GM21367 (cell line): ENCODE measurements at regions not wholly inside any gene's neighbourhood (a gene's known extent, or its start where the extent isn't known, plus 50 kb on each side); places are given as distances from the start of the nearest gene placed in this dataset.

ENCODE experiments used
- ATAC-seq: cut with Tn5 transposase; IDR thresholded peaks from one replicate; pipeline ENCODE4 v1.9.1; 2021; ENCODE audit not compliant: unreplicated experiment

DNA sequence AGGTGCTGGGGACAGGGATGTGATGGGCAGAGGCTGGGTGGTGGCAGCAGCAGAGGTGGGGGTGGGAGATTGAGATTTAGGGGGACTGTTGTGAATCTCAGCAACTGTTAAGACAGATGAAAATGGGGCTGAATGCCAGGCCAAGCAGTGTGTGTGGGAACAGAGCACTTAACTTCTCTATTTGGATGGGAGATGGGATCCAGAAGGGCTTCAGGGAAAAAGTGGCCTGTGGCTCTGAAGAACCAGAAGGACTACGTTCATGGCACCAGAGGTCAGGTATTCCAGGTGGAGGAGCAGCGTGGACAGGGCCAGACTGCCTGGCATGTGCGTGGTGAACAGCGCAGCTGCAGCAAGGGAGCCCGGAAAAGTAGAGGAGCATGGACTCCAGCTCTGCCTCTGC, 82.6 kb upstream of the SYT13 start:
- ATAC-seq: no peak

DNA sequence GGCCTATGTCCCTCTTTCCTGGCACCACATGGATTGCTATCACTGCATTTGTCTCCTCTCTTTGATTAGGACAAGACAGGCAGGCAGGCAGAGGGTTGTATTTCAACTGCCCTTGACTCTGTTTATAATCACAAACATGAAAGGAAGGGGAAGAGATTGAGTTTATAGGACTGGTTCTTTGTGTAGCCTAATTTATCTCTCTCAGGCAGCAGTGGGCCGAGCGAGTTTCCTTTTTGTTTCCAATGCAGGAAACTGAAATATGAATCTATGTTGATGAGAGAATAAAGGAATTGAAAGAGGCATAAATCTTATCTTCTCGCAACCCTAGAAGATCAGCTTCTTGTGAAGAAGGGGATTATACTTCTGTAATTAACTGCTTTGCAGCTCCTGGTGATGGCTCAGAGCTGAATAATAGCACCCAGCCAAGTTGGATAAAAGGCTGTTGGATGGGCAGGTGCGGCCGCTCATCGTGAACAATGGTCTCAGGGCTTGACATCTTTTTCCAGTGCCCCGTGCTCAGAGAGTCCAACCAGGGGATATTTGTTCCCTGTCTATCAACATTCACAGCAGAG, 80.6 kb upstream of the SYT13 start:
- ATAC-seq: no peak

DNA sequence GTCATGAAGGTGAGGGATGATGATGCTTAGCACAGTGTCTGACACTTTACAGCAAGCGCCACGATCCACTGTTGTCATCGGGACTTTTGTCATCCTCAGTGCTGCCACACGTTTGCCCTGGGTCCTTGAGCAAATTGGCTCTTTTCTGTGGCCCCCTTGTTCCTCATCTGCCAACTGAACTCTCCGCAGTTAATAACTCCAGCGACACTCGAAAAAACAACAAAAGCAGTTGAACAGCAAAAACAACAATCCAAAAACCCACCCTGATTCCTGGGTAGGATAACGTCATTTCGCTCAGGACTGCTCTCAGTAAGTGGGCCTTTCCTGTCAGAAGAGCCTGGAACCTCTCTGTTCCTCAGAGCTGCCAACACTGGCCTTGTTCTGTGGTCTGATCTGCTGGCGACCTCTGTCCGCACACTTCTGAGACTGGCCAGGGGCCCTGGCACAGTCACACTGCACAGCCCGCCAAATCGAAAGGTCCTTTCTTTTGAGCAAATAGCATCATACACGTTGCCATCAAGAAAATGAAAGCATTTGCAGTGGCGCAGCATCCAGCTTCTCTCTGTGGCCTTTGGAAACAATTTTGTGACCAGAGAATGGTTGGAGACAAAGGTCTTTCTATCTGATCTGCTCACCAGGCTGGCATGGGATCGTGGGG, 79.9 kb upstream of the SYT13 start:
- no peak for ATAC-seq

DNA sequence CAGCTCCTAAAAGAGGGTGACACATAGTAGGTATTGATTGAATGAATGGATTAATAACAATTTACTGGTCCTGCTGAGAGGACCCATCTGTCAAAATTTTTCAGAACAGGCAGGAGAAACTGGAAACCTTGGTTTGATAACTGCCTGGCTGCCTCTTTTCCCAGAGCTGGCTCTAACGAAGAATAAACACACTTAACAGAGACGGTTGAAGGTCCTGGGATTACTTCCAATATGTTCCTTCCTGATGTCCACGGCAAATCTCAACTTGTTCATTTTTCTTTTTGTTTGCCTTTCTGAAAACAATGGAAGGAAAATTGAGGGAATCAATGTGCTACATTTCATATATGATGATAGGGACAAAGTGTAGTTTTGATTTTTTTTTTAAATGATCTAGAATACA, 76.5 kb upstream of the SYT13 start:
- ATAC-seq: no peak

DNA sequence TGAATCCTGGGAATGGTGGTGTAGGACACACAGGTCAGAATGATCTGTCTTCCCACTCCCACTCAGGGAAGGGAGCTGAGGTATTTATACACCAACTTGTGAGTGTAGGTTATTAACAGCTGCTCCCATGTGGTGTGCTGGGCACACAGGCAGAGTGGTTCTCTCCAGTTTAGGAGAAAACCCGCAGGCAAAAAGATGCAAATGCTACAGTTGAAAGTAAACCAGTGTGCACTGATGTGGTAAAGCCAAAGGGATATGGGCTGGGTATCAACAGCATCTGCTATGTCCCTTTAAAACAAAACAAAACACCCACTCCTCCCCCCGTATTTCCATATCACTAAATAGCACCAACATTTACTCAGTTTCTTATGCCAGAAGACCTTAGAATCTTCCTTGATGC, 75.4 kb upstream of the SYT13 start:
- ATAC-seq: no peak

DNA sequence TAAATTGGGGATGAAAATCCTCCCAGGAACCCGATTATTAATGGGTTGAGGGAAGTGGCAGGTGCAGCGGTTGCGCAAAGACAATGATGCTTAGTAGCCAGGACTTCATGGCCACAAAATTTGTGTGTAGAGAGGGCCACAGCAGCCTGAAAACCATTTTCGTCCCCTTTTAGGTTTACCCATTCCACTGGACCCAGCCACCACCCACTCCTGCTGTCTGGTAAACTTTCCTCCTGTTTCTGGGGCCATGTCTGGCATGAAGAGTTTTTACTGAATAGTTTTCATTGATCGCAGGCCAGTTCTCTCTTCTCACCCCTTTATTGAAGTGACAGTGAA, 69.5 kb upstream of the SYT13 start:
- no peak for ATAC-seq

DNA sequence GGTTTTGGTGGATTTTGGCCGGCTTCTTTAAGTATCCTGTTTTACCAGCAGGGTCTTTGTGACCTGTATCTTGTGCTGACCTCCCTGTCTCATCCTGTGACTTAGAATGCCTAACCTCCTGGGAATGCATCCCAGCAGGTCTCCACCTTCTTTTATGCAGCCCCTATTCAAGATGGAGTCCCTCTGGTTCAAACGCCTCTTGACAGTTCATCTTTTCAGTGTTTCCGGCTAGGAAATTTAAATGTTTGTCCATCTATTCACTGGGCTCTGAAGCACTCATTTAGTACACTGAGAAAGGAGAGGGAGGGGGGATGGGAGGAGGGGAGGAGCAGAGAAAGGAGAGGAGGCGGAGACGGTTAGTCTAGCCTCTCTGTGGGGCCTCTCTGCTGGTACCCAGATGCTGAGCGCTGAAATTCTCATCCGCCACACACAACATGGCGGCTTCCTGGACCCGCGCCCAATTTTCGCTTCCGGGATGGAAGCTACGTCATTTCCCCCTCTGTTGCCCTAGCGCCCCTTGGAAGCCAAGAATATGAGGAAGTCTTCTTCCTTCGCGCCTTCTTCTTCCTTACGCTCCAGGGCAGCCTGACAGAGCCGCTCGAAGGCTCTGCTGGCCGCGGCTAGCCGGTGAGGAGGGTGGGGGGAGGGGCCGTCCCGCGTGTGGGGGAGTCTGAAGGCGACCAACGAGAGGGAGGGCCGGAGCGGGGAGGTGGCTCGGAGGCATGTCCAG, 69.0 kb upstream of the SYT13 start:
- ATAC-seq: peak; percentile 93

DNA sequence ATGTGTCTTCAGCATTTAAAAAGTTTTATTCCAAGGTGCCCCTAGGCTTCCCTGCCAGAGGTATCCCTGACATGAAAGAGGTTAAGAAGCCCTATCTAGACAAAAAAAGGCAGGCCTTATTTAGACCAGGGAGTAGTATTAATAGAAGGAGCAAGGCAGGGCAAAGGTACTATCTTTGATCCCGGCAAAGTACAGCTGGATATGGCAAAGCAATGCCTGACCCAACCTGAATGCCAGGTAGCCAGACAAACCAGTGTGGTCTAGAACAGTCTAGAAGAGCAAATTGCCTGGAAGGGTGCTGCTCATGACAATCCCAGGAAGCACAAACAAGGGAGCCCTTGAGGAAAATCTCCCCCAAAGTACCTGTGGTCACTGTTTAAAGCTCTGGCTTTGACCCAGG, 62.6 kb upstream of the SYT13 start:
- no peak for ATAC-seq

DNA sequence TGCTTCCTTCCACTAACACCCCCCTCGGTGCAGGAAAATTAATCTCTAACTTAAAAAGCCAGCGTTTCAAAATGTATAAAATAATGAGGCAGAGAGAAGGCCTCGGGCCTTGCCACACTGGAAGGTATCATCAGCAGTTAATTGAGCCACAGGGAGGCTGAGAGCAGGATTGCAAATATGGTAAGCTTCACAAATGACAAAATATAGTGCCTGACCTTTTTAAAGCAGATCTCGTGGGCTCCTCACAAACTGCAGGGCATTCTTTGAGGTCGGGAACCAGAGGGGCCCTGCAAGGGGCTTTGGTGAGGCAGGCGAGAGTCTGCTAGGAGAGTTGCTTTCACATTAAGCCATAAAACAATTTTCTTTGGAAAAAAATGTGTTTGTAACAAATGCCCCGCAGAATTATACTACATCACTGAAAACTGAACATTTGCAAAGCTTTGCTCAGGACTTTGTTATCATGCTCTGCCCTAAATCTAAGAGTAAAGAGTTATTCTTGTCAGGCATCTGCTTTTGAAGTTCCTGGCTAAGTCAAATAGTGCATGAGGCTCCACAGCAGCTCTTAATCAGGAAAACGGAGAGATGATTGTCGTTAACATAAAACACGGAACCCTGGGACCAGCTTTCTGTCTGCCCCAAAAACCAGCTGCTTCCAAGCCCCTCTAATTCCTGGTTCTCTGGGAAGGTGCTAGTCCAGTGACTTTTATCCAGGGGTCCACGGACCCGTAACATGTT, 61.4 kb upstream of the SYT13 start:
- ATAC-seq: no peak

DNA sequence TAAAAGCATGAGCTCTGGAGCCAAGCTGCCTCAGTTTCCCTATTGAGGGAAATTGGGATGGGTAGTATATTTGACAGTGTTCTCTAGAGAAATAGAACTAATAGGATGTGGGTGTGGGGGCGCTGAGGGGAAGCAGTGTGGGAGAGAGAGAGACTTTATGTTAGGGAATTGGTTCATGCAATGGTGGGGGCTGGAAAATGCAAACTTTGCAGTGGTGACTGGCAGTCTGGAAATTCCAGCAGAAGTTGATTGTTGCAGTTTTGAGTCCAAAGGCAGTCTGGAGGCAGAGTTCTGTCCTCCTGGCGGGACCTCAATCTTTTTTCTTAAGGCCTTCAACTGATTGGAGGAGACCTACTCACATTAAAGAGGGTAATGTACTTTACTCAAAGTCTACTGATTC, 59.4 kb upstream of the SYT13 start:
- no peak for ATAC-seq

DNA sequence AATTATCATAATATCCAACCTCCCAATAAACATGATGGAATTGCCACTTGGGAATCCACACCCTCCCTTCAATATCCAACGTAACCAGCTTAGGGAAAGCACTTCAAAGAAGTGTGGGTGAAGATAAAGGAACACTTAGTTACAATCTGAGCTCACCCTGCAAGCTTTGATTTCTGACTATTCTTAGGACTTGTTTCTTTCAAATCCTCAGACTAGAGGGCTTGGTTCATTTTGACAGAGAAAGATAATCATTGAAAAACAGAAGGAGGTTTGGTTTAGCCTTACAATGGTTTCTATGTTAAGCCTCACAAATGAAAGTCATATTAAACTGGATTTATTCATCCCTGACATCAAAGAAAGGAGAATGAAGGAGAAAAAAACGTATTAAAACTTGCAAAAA, 57.9 kb upstream of the SYT13 start:
- no peak for ATAC-seq

DNA sequence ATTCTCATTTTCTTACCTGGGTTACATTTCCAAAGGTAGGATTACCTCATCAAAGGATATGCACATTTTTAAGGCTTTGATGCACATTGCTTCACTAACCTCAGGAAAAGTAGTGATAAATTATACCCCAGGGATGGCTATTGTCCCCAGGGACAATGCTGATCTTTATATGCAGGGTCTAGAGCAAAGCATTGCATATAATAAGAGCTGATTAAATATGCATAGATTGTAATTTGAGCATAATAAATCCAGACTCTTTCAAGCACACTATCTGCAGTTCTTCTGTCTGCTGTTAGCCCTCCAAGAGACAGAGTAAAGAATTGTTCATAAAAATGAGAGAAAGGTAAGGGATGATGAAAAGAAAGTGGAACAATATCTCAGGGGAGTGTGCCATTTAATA, 57.3 kb upstream of the SYT13 start:
- no peak for ATAC-seq

DNA sequence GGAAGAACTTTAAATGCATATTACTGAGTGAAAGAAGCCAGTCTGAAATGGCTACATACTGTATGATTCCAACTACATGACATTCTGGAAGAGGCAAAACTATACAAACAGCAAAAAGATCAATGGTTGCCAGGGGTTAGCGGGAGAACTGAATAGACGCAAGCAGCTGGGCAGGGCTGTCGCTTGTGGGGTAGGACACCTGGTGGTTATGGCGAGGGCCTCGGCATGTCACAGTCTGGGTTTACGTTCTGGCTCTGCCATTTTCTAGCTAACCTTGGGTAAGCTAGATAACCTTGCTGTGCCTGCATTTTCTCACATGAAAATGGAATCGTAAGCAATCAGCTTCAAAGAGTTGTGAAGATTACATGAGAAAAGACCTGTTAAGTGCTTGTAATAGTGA, 55.2 kb upstream of the SYT13 start:
- ATAC-seq: no peak

DNA sequence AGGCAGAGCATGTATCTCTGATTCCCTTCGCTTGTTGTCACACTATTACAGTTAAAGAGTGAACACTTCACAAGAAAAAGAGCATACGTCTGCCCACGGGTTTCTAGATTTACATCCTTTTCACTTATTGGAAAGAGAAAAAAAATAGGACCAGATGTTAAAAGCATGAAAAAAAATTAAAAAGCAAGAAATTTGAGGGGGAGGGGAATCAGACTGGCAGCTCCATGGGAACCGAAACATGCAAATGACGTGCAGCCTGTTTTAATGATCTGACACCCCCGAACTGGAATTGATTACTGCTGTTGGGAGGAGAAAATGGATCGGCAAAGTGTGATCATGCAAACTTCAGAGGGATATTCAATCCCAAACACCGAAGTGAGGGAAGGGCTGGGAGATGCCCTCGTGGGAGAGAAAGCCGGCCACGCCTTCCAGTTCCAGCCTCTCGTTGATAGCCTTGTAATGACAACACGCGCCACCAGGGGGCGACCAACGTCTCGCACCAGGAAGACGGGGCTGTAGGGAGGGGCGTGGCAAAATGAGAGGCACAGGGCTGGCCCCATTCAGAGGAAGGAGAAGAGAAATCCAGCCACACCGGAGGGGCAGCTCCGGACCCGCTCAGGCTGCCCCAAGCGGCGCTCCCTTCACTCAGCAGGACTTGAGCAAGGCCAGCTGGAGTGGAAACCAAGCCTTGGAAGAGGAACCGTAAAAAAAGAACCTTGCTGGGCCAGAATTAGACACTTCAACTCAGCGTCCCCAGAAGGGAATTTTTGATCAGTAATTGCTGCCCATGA, 53.8 kb upstream of the SYT13 start:
- ATAC-seq: peak; percentile 93

DNA sequence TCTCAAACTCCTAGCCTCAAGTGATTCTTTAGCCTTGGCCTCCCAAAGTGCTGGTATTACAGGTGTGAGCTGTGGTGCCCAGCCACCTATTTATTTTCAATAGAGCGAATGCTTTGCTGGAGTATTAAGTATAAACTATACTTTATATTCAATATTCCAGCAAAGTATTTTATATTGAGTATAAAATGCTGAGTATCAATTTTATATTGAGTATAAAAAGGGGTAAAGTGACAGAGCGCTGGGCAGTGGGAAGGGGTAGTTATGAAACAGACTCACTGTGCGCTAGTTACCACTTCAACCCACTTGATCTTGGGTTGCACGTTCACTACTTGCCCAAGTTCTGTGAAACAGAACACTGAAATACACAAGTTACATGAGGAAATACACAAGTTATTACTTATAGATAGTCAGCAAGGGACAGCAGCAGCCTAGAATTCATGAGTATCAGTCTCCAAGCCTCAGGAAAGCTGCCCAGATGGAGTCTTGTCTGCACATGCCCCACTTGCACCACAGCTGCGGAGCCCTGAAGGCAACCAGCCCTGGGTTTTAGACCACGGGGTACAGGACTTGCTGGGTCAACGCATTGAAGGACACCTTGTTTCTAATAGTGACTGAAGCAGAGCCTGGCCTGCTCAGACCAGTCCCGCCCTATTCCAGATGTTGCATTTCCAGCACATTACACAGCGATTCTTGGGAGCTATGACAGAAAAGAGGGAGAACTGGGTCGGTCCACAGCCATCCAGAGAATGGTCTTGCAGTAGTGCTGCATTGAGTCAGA, 51.6 kb upstream of the SYT13 start:
- ATAC-seq: no peak

DNA sequence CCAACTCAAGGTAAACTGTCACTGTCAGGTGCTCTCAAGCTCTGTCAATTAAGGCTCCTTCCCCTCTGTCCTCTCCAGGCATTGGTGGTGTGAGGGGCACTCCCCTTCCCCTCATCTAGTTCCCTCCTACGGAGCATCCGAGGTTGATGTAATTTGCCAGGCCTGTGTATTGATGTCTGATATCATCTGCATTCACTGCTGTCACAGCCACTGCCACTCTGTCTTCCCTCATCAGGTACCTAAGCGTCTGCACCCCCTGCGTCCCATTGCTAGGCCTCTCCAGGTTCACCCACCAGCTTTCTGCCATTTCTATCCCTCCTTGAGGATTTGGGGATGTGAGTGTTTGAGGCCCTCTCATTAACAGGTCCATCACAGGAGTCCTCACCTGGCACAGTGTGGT, 50.0 kb upstream of the SYT13 start:
- no peak for ATAC-seq
